K562 (cell line): ENCODE measurements at regions not wholly inside any gene's neighbourhood (a gene's known extent, or its start where the extent isn't known, plus 50 kb on each side); places are given as distances from the start of the nearest gene placed in this dataset.

Experiments
- ARID1B ChIP-seq: fragments of 450-650 bp; IDR thresholded peaks from 2 replicates; pipeline ENCODE4 v1.6.1; 2016; ENCODE audit warnings: antibody characterized with exemption, mild to moderate bottlenecking, inconsistent platforms
- ARID2 ChIP-seq: fragments of 450-650 bp; IDR thresholded peaks from 2 replicates; pipeline ENCODE4 v1.6.1; 2017; ENCODE audit warnings: antibody characterized with exemption, mild to moderate bottlenecking
- BACH1 ChIP-seq: fragments of 200-800 bp; sonication (Bioruptor generic); IDR thresholded peaks from 2 replicates; pipeline ENCODE4 v1.6.1; 2016; ENCODE audit warnings: missing genetic modification characterization, missing compliant biosample characterization
- BHLHE40 ChIP-seq: IDR thresholded peaks from 2 replicates; pipeline ENCODE4 v1.6.1; 2011; ENCODE audit warnings: low read length, improper control_type of control experiment
- DACH1 ChIP-seq: fragments of 450-650 bp; IDR thresholded peaks from 2 replicates; pipeline ENCODE4 v1.6.1; 2018; ENCODE audit not compliant: partially characterized antibody
- FOXA1 ChIP-seq: fragments of 450-650 bp; IDR thresholded peaks from 2 replicates; pipeline ENCODE4 v1.6.1; 2016; ENCODE audit warnings: mild to moderate bottlenecking, borderline replicate concordance
- MEIS2 ChIP-seq: fragments of 450-650 bp; IDR thresholded peaks from 2 replicates; pipeline ENCODE4 v1.6.1; 2014; ENCODE audit warnings: mild to moderate bottlenecking; ENCODE audit not compliant: partially characterized antibody
- MTA2 ChIP-seq: fragments of 450-650 bp; IDR thresholded peaks from 2 replicates; pipeline ENCODE4 v1.6.1; 2016; ENCODE audit warnings: low read depth
- MTA3 ChIP-seq: fragments of 450-650 bp; formaldehyde crosslinking; IDR thresholded peaks from 2 replicates; pipeline ENCODE4 v1.6.1; 2017; ENCODE audit warnings: mild to moderate bottlenecking, borderline replicate concordance
- NEUROD1 ChIP-seq: fragments of 150-350 bp; IDR thresholded peaks from 2 replicates; pipeline ENCODE4 v1.6.1; 2014; ENCODE audit warnings: borderline replicate concordance, low read length, low read depth; ENCODE audit not compliant: partially characterized antibody
- POLR2AphosphoS5 ChIP-seq: IDR thresholded peaks from 2 replicates; pipeline ENCODE4 v1.6.1; 2011; ENCODE audit warnings: mild to moderate bottlenecking, low read depth, low read length, moderate library complexity; ENCODE audit not compliant: control insufficient read depth, insufficient read depth
- RNF2 ChIP-seq: sonication (generic); IDR thresholded peaks from 2 replicates; pipeline ENCODE4 v1.6.1; 2016
- SMARCA4 ChIP-seq: fragments of 450-650 bp; IDR thresholded peaks from 2 replicates; pipeline ENCODE4 v1.6.1; 2016
- SOX6 ChIP-seq: fragments of 450-650 bp; IDR thresholded peaks from 2 replicates; pipeline ENCODE4 v1.6.1; 2014; ENCODE audit warnings: mild to moderate bottlenecking
- STAG1 ChIP-seq: sonication (generic); formaldehyde crosslinking; IDR thresholded peaks from 2 replicates; pipeline ENCODE4 v1.5.0; 2020; ENCODE audit warnings: missing genetic modification reagents, borderline replicate concordance
- STAT5A ChIP-seq: IDR thresholded peaks from 2 replicates; pipeline ENCODE4 v1.6.1; 2012; ENCODE audit warnings: low read length, inconsistent platforms, borderline replicate concordance
- TBL1XR1 ChIP-seq, 2 experiments: IDR thresholded peaks; 2 replicates each; pipeline ENCODE4 v1.6.1; 2012; ENCODE audit warnings: improper control_type of control experiment in 2 of 2, low read length in 2 of 2, mild to moderate bottlenecking in 1 of 2
- TEAD1 ChIP-seq, 2 experiments: fragments of 450-650 bp in 1 of 2; sonication (generic) in 1 of 2; formaldehyde crosslinking; IDR thresholded peaks; 2 replicates each; pipeline versions ENCODE4 v1.4.0 to v1.8.0; 2020 to 2022; ENCODE audit warnings: mild to moderate bottlenecking in 2 of 2, missing genetic modification reagents in 1 of 2
- ZFP36 ChIP-seq: fragments of 150-350 bp; IDR thresholded peaks from 2 replicates; pipeline ENCODE4 v1.6.1; 2018; ENCODE audit warnings: low read length, low read depth; ENCODE audit not compliant: partially characterized antibody
- ZKSCAN8 ChIP-seq: fragments of 200-800 bp; sonication (Bioruptor generic); IDR thresholded peaks from 2 replicates; pipeline ENCODE4 v1.6.1; 2016; ENCODE audit warnings: missing genetic modification characterization, missing compliant biosample characterization
- ZNF707 ChIP-seq: fragments of 250-450 bp; sonication (Bioruptor Pico); conservative IDR thresholded peaks from 2 replicates; pipeline ENCODE4 v1.8.0; 2022; ENCODE audit warnings: inconsistent platforms, mild to moderate bottlenecking, moderate library complexity
- TF ChIP-seq, protein P1 (sequence below): sonication (generic); formaldehyde crosslinking; IDR thresholded peaks from 2 replicates; pipeline ENCODE4 v1.8.0; 2023; ENCODE audit warnings: mild to moderate bottlenecking, missing genetic modification reagents
- TF ChIP-seq, protein P2 (sequence below): sonication (generic); formaldehyde crosslinking; IDR thresholded peaks from 2 replicates; pipeline ENCODE4 v1.8.0; 2022; ENCODE audit warnings: mild to moderate bottlenecking, missing genetic modification reagents
- TF ChIP-seq, protein P3 (sequence below): fragments of 450-650 bp; IDR thresholded peaks from 2 replicates; pipeline ENCODE4 v1.6.1; 2016
- TF ChIP-seq, protein P4 (sequence below): fragments of 250-450 bp; sonication (Bioruptor Pico); IDR thresholded peaks from 2 replicates; pipeline ENCODE4 v1.5.0; 2020; ENCODE audit warnings: mild to moderate bottlenecking

DNA sequence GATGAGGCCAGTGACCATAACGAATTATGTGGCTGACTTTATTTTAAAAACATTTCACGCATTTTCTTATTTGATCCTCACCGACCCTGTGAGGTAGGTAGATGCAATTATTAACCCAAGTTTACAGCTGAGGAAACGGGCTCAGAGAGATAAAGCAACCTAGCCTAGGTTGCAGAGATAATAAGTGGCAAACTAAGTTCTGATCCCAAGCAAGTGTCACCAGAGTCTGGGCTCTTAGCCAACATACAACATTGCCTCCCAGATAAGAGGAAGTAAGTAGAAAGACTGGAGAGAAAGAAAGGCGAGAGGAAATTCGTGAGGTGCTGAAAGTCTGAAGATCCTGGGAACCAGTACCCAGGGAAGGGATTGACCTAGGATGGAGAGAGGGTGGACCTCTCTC is 77.4 kb upstream of the GPR50 start (continued):
- TF ChIP-seq, protein P1, sequence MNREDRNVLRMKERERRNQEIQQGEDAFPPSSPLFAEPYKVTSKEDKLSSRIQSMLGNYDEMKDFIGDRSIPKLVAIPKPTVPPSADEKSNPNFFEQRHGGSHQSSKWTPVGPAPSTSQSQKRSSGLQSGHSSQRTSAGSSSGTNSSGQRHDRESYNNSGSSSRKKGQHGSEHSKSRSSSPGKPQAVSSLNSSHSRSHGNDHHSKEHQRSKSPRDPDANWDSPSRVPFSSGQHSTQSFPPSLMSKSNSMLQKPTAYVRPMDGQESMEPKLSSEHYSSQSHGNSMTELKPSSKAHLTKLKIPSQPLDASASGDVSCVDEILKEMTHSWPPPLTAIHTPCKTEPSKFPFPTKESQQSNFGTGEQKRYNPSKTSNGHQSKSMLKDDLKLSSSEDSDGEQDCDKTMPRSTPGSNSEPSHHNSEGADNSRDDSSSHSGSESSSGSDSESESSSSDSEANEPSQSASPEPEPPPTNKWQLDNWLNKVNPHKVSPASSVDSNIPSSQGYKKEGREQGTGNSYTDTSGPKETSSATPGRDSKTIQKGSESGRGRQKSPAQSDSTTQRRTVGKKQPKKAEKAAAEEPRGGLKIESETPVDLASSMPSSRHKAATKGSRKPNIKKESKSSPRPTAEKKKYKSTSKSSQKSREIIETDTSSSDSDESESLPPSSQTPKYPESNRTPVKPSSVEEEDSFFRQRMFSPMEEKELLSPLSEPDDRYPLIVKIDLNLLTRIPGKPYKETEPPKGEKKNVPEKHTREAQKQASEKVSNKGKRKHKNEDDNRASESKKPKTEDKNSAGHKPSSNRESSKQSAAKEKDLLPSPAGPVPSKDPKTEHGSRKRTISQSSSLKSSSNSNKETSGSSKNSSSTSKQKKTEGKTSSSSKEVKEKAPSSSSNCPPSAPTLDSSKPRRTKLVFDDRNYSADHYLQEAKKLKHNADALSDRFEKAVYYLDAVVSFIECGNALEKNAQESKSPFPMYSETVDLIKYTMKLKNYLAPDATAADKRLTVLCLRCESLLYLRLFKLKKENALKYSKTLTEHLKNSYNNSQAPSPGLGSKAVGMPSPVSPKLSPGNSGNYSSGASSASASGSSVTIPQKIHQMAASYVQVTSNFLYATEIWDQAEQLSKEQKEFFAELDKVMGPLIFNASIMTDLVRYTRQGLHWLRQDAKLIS (CRISPR knock-in tag), result no peak
- TF ChIP-seq ARID1B (peak; percentile 93), BHLHE40 (no peak; the same call in 1 of the 2 replicates), SOX6 (peak; percentile 45; the same call in 1 of the 2 replicates), BACH1 (no peak), TBL1XR1 (IDR thresholded peaks at IDR 0.05; ENCODE audit: low read length in 2 of 2) (peak in 1 of 2 experiments; percentile 57; a peak in 1 of 4 replicates), MEIS2 (peak; percentile 13), RNF2 (0 out of 2 replicates have a peak, but pooled peaks have one; percentile 19), STAG1 (CRISPR knock-in tag) (no peak), MTA3 (0 out of 2 replicates have a peak, but pooled peaks have one; percentile 27), DACH1 (peak; percentile 77), ZKSCAN8 (CRISPR knock-in tag) (0 out of 2 replicates have a peak, but pooled peaks have one; percentile 26), ZFP36 (peak; percentile 69), TEAD1 (CRISPR knock-in tag; IDR thresholded peaks at IDR 0.05) (no peak), ARID2 (no peak), MTA2 (0 out of 2 replicates have a peak, but pooled peaks have one; percentile 49), STAT5A (peak; percentile 49; the same call in 1 of the 2 replicates), FOXA1 (no peak), NEUROD1 (peak; percentile 31), ZNF707 (CRISPR knock-in tag) (no peak), SMARCA4 (peak; percentile 94), POLR2AphosphoS5 (peak; percentile 75)
- TF ChIP-seq, protein P2, sequence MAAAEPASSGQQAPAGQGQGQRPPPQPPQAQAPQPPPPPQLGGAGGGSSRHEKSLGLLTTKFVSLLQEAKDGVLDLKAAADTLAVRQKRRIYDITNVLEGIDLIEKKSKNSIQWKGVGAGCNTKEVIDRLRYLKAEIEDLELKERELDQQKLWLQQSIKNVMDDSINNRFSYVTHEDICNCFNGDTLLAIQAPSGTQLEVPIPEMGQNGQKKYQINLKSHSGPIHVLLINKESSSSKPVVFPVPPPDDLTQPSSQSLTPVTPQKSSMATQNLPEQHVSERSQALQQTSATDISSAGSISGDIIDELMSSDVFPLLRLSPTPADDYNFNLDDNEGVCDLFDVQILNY (CRISPR knock-in tag), result no peak
- TF ChIP-seq, protein P3, sequence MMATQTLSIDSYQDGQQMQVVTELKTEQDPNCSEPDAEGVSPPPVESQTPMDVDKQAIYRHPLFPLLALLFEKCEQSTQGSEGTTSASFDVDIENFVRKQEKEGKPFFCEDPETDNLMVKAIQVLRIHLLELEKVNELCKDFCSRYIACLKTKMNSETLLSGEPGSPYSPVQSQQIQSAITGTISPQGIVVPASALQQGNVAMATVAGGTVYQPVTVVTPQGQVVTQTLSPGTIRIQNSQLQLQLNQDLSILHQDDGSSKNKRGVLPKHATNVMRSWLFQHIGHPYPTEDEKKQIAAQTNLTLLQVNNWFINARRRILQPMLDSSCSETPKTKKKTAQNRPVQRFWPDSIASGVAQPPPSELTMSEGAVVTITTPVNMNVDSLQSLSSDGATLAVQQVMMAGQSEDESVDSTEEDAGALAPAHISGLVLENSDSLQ, result peak; percentile 35; the same call in 1 of the 2 replicates
- TF ChIP-seq, protein P4, sequence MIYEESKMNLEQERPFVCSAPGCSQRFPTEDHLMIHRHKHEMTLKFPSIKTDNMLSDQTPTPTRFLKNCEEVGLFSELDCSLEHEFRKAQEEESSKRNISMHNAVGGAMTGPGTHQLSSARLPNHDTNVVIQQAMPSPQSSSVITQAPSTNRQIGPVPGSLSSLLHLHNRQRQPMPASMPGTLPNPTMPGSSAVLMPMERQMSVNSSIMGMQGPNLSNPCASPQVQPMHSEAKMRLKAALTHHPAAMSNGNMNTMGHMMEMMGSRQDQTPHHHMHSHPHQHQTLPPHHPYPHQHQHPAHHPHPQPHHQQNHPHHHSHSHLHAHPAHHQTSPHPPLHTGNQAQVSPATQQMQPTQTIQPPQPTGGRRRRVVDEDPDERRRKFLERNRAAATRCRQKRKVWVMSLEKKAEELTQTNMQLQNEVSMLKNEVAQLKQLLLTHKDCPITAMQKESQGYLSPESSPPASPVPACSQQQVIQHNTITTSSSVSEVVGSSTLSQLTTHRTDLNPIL (CRISPR knock-in tag), result no peak
